ENCODE measurements at regions not wholly inside any gene's neighbourhood (a gene's known extent, or its start where the extent isn't known, plus 50 kb on each side); places are given as distances from the start of the nearest gene placed in this dataset.

- TF ChIP-seq, protein P1, sequence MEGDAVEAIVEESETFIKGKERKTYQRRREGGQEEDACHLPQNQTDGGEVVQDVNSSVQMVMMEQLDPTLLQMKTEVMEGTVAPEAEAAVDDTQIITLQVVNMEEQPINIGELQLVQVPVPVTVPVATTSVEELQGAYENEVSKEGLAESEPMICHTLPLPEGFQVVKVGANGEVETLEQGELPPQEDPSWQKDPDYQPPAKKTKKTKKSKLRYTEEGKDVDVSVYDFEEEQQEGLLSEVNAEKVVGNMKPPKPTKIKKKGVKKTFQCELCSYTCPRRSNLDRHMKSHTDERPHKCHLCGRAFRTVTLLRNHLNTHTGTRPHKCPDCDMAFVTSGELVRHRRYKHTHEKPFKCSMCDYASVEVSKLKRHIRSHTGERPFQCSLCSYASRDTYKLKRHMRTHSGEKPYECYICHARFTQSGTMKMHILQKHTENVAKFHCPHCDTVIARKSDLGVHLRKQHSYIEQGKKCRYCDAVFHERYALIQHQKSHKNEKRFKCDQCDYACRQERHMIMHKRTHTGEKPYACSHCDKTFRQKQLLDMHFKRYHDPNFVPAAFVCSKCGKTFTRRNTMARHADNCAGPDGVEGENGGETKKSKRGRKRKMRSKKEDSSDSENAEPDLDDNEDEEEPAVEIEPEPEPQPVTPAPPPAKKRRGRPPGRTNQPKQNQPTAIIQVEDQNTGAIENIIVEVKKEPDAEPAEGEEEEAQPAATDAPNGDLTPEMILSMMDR (IDR thresholded peaks at IDR 0.05; ENCODE audit: borderline replicate concordance, extremely low read depth, low read length, poor library complexity, severe bottlenecking), result no peak
- no peak for TF ChIP-seq EZH2 (IDR thresholded peaks at IDR 0.05; ENCODE audit: borderline replicate concordance, low read depth, low read length, severe bottlenecking)
These were observed 70.7 kb downstream of the P2RY1 start for GRCh38 chr3:152905631-152906030.
